ENCODE measurements at regions not wholly inside any gene's neighbourhood (a gene's known extent, or its start where the extent isn't known, plus 50 kb on each side); places are given as distances from the start of the nearest gene placed in this dataset.

DNA sequence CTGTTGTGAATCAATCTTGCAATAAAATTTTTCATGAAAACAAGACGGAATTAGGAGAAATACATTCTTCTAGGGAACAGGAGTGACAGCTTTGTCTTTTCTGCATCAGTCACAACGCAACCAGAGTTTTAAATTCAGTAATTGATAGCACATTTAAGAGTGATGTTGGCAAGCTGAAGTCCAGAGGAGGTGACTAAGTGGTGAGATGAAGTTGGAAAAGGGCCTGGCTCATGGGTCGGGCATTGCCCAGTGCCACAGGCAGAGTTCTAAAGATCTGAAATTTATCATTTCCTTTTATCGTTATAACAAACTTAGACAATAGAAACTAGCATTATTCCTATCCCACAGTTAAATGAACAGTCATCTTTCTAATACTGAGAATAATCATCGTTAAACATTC lies 764.6 kb upstream of the ZEB2 start:
- no peak for TF ChIP-seq CTCF (IDR thresholded peaks at IDR 0.05; ENCODE audit: insufficient read depth, low read length)
- no peak for TF ChIP-seq POLR2AphosphoS5 (IDR thresholded peaks at IDR 0.05; ENCODE audit: low read depth)
- TF ChIP-seq REST (IDR thresholded peaks at IDR 0.05; ENCODE audit: insufficient replicate concordance, low read depth), result no peak

Measured in HL-60 (cell line).